ENCODE measurements at regions not wholly inside any gene's neighbourhood (a gene's known extent, or its start where the extent isn't known, plus 50 kb on each side); places are given as distances from the start of the nearest gene placed in this dataset.

- no peak overlapping the region for H3K4me3 ChIP-seq (replicated peaks in 1 of 2; ENCODE audit: low read depth in 2 of 2, low read length in 2 of 2)
- no peak for DNase-seq (ENCODE audit: low read depth in 2 of 2)
- no peak for TF ChIP-seq CTCF (IDR thresholded peaks at IDR 0.05; ENCODE audit: low read depth, low read length)
Measured at GRCh38 chrX:94901849-94902248, 1227.8 kb downstream of the FAM133A start.

DNA sequence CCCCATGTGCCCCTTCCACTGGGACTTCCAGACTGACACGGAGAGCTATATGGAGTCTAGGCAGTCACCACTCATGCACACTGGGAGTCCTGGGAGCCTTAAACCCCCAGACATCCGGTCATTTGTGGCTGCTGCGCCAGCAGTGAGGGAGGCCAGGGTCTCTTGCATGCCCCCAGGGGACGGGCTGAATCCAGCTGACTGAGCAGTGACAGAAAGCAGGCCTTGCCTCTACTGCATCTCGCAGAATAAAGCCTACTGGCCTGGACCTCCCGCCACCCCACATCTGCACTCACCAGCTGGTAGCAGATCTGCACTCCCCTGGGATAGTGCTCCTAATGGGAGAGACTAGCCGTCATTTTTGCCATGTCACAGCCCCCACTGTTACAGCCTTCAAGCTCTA lies 1234.2 kb downstream of the FAM133A start:
- no peak overlapping the region for H3K4me3 ChIP-seq (replicated peaks in 1 of 2; ENCODE audit: low read depth in 2 of 2, low read length in 2 of 2)
- DNase-seq (ENCODE audit: low read depth in 2 of 2) = no peak
- TF ChIP-seq CTCF (IDR thresholded peaks at IDR 0.05; ENCODE audit: low read depth, low read length) = no peak

DNA sequence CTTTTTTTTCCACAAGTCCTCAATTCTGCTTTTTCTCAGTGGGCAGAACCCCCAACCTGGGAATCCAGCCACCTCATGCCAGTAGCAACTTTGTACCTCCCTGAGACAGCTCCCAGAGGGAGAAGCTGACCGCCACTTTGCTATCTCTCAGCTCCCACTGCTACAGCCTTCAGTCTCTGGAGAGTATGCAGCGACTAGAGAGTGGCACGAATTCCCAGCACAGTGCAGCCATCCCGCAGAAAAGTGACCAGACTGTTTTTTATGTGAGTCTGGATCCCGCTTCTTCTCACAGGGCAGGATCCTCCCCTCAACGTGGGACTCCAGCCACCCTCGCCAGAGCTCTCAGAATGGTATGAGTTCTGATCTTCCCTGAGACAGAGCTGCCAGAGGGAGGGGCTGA lies 1234.6 kb downstream of the FAM133A start:
- DNase-seq (ENCODE audit: low read depth in 2 of 2) = no peak
- no peak overlapping the region for H3K4me3 ChIP-seq (replicated peaks in 1 of 2; ENCODE audit: low read depth in 2 of 2, low read length in 2 of 2)
- no peak for TF ChIP-seq CTCF (IDR thresholded peaks at IDR 0.05; ENCODE audit: low read depth, low read length)

- no peak for TF ChIP-seq CTCF (IDR thresholded peaks at IDR 0.05; ENCODE audit: low read depth, low read length)
- no peak overlapping the region for H3K4me3 ChIP-seq (replicated peaks in 1 of 2; ENCODE audit: low read depth in 2 of 2, low read length in 2 of 2)
- DNase-seq (ENCODE audit: low read depth in 2 of 2) = no peak
Measured at GRCh38 chrX:94914235-94914634, 1240.2 kb downstream of the FAM133A start.

- no peak for DNase-seq (ENCODE audit: low read depth in 2 of 2)
- TF ChIP-seq CTCF (IDR thresholded peaks at IDR 0.05; ENCODE audit: low read depth, low read length) = no peak
- H3K4me3 ChIP-seq (replicated peaks in 1 of 2; ENCODE audit: low read depth in 2 of 2, low read length in 2 of 2) = no peak overlapping the region
Measured at GRCh38 chrX:94932278-94932965, 1258.4 kb downstream of the FAM133A start.

DNA sequence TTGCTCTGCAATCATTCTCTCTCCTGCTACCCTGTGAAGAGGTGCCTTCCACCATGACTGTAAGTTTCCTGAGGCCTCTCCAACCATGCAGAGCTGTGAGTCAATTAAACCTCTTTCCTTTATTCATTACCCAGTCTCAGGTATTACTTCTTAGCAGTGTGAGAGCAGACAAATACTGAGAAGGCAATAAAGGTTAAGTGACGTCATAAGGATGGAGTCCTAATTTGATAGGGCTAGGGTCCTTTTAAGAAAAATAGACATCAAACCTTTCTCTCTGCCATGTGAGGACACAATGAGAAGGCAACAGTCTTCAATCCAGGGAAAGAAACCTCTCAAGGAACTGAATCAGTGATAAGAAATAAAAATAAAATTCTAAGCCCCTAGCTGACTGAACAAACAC lies 1262.7 kb downstream of the FAM133A start:
- no peak overlapping the region for H3K4me3 ChIP-seq (replicated peaks in 1 of 2; ENCODE audit: low read depth in 2 of 2, low read length in 2 of 2)
- DNase-seq (ENCODE audit: low read depth in 2 of 2) = no peak
- no peak for TF ChIP-seq CTCF (IDR thresholded peaks at IDR 0.05; ENCODE audit: low read depth, low read length)

GRCh38 chrX:94937491-94937890 lies 1263.5 kb downstream of the FAM133A start:
- DNase-seq (ENCODE audit: low read depth in 2 of 2) = no peak
- no peak for TF ChIP-seq CTCF (IDR thresholded peaks at IDR 0.05; ENCODE audit: low read depth, low read length)
- H3K4me3 ChIP-seq (replicated peaks in 1 of 2; ENCODE audit: low read depth in 2 of 2, low read length in 2 of 2) = no peak overlapping the region

Data from cardiac fibroblast (primary cell).